Stimulated activated CD4-positive, alpha-beta T cell treated with anti-CD3 and anti-CD28 coated beads, TNF-alpha, amount 100 ng/mL, for 48 hours (primary cell): ENCODE measurements at regions not wholly inside any gene's neighbourhood (a gene's known extent, or its start where the extent isn't known, plus 50 kb on each side); places are given as distances from the start of the nearest gene placed in this dataset.

Experiments
- DNase-seq, 3 donors: peaks; one replicate each; pipeline ENCODE4 v3.0.0-alpha.2; 2020; ENCODE audit warnings: low read depth in 3 of 3

- no peak for DNase-seq
Observed at GRCh38 chr9:1683951-1684350, 331.2 kb upstream of the SMARCA2 start.

DNA sequence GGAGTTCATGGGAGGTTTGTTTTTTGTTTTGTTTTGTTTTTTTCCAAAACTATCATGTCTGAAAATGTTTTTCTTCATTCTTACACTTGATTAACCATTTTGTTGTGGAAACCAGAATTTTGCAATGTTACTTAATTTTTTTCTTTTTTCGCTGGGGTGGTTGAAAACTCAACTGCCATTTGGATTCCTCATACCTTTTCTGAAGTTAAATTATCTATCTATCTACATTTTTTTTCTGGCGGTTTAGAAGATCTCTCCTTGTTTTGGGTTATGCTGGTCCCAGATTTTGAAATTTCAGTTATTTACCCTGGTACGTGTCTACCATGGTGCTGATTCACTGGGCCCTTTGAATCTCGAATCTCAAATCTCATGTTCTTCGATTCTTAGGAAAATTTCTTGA lies 316.2 kb upstream of the SMARCA2 start:
- DNase-seq = no peak

GRCh38 chr9:1701113-1701512 lies 314.0 kb upstream of the SMARCA2 start:
- DNase-seq = no peak

DNA sequence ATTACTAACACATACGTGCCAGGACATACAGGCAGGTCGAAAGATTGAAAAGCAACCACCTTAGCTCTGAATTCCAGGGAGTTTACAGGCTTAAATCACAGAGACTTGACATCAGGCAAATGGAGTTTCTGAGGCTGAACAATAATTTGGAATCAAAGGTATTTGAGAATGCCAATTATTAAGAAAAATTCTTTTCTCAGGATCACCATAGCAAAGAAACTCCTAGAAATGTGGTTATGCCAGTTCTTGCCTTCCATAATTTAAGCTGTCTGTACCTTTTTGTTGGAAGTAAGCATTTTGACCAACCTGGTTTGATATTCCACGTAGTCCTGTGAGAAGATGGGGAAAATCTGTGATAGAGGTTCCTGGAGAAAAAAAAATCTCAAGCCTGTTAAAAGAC lies 312.4 kb upstream of the SMARCA2 start:
- DNase-seq = no peak

GRCh38 chr9:1707291-1707690 lies 307.9 kb upstream of the SMARCA2 start:
- no peak for DNase-seq

DNA sequence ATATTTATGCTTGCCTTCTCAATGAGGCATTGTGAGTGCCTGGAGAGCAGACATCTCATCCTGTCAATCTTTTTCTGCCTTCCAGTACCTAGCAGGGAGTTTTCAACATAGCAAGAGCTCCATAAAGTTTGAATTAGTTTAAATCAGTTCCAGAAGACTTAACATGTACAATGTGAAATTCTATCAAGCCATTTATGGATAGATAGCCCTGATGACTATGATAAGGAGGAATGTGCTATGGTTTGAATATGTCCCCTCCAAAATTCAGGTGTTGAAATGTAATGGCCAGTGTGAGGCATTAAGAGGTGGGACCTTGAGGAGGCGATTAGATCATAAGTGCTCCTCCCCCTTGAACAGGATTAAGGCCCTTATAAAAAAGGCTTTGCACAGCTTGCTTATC lies 306.9 kb upstream of the SMARCA2 start:
- DNase-seq = no peak

DNA sequence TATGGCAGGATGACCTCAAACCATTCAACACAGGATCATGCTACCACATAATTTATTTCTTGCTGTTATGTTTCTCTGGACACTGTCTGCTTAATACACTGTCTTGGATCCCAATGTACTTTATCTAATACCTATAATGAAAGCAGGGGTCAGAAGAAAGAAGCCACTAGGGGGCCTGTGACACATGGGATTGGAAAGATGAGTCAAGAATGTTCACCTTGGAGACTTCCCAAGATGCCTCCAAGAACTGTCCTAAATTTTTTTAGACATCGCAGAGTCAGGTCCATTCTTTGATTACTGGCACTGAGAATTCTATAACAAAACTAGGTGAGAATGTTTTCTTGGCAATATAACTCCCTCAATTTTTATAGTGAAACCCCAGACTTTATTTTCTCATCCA lies 305.8 kb upstream of the SMARCA2 start:
- DNase-seq = no peak

GRCh38 chr9:1712861-1713450 lies 302.2 kb upstream of the SMARCA2 start:
- no peak for DNase-seq

- no peak for DNase-seq
Observed at GRCh38 chr9:1713841-1714240, 301.3 kb upstream of the SMARCA2 start.

GRCh38 chr9:1717882-1718281 lies 297.3 kb upstream of the SMARCA2 start:
- DNase-seq = no peak

GRCh38 chr9:1718836-1719235 lies 296.3 kb upstream of the SMARCA2 start:
- DNase-seq = no peak

DNA sequence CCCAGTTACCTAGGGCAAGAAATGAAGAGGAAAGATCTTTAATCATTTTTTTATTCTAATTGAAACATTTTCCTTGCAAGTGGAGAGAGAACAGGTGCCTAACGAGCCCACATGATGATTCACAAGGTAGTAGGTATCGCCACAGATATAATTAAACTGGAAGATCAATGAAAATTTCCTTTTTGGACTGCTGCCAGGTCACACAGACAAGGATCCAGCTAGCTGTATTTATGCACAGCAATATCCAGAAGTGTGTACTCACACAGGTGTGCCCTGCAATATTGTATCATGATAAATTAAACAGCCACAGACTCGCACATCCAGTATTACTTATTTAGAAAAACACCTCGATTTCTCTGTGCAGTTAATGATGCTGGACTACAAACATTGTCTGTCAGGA lies 294.0 kb upstream of the SMARCA2 start:
- DNase-seq = no peak

GRCh38 chr9:1722404-1722803 lies 292.7 kb upstream of the SMARCA2 start:
- no peak for DNase-seq

- DNase-seq = no peak
Observed at GRCh38 chr9:1723522-1724015, 291.6 kb upstream of the SMARCA2 start.

DNA sequence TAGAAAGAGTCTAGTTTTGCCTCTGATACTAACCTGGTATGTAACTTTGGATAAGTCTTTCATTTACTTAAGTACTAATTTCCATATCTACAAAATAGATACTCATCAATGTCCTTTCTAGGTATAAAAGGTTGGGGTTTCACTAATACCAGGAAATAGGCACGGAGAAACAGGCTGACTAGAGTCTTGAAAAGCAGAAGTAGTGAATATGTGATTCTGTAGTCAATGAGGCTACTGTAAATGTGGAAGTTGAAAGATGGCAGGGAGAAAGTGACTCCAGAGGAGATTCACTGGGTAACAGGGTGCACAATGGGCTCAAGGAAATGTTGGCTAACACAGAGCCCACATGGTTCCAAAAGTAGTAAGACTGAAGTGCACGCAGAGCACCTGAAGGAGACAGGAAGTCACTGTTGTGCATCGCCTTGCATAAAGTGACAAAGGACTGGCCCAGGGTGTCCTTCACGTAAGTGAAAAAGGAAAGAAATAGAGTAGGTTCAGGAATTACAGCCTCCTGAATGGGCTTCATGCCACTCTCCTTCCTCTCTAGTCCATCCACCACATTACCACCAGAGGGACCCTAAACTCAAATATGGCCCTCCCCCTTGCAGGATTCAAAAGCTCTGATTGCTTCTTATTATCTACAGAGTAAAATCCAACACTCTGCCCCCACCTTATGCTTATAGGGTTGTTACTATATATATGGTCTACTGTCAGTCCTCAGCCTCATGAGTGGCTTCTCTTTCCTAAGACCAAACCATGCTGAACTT lies 288.0 kb upstream of the SMARCA2 start:
- no peak for DNase-seq

DNA sequence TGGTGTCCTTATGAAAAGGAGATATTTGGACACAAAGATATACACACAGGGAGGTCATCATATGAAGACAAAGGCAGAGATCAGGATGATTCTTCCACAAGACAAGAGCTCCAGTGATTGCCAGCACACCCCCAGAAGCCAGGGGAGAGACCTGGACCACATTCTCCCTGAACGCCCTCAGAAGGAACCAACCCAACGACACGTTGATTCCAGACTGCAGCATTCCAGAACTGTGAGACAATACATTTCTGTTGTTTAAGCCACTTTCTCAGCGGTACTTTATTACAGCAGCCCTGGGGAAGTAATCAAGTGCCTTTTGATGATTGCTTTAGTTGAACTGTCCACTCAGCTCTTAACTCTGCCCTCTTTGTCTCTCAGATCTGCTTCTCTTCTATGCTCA lies 285.5 kb upstream of the SMARCA2 start:
- DNase-seq = no peak

DNA sequence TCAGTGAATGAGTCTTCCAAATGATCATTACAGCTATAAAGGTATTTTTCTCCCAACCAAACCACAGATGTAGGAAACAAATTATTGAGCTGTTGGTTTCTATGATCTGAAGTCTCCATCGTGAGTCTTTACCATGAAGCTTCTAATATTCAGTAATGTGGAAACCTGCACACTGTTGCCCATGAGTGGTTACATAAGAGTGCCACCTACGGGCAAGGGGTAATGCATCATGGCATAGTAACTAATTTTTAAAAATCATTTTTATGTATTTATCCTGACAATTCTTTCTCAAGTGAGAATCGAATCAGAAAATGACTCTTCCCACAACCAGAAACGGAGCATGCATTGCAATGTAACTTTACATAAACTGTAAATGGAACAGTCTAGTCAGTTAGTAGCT lies 282.5 kb upstream of the SMARCA2 start:
- peak in 1 of 3 donors; percentile 5 for DNase-seq

DNA sequence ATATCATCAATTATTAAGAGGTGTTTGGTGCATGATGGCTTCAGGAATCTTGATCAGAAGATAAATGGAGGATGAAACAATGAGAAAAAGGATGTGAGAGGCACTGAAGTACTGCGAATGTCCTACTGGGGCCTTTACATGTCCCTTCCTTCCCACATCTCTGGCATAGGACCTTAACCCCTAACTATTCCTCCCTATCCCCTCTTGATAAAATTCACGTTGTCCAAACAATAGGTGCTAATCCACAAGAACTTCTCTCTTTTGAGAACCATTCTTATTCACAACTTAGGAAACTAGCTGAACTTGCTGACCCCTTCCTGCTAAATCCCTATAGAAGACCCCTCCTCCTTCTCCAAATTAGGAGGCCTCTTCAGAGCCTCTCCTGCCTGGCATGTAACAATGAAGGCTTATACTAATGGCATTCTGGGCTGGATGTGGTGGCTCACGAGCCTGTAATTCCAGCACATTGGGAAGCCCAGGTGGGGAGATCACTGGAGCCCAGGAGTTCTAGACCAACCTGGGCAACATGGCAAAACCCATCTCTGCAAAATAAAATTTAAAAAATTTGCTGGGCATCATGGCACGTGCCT lies 276.5 kb upstream of the SMARCA2 start:
- no peak for DNase-seq

DNA sequence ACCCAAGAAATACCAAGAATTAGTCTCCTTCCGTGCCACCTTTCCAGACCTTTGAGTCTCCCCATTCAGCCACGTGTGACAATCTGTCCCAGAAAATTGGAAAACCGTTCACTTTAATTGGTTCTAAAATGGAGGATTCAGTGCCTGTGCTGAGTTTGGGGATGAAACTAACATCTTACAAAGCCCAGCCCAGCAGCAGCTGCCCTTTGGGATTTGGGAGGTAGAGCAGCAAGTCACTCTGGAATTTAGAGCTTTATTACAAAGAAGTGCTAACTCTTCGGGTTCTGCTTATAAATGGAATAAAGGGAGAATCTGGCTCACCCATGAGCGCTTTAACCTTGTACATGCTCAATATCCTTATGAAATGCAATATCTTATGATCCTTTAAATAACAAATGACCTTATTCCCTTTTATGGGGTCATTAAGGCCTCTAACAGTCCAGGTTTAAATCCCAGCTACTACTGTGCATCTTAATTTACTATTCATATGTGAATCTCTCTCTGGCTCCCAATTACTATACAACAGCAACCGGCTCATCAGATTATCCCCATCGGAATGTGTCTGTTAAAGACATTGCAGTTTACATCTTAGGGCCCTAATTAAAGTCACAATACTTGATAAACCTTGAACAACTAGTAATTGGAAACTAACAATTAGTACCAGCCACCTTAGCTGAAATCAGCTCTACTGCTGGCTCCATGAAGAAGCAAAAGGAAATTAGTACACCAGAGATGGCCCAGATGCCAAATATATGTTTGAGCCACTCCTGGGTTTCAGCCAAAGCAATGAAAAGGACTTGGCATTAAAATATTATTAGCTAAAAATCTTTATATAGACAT lies 271.8 kb upstream of the SMARCA2 start:
- no peak for DNase-seq

DNA sequence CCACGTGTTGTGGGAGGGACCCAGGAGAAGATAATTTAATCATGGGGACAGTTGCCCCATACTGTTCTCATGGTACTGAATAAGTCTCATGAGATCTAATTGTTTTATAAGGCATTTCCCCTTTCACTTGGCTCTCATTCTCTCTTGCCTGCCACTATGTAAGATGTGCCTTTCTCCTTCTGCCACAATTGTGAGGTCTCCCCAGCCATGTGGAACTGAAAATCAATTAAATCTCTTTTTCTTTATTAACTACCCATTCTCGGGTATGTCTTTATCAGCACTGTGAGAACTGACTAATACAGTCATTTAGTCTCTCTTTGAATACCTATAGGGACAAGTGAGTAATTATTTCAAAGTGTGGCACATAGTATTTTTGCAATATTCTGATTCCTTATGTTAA lies 269.2 kb upstream of the SMARCA2 start:
- no peak for DNase-seq

- DNase-seq = no peak
Observed at GRCh38 chr9:1747417-1747967, 267.7 kb upstream of the SMARCA2 start.

- DNase-seq = no peak
Observed at GRCh38 chr9:1748407-1748806, 266.7 kb upstream of the SMARCA2 start.
